HG03039 (cell line): ENCODE measurements at regions not wholly inside any gene's neighbourhood (a gene's known extent, or its start where the extent isn't known, plus 50 kb on each side); places are given as distances from the start of the nearest gene placed in this dataset.

Source experiments
- ATAC-seq: cut with Tn5 transposase; IDR thresholded peaks from one replicate; pipeline ENCODE4 v1.9.1; 2021; ENCODE audit warnings: mild to moderate bottlenecking, moderate library complexity; ENCODE audit not compliant: unreplicated experiment

- ATAC-seq, result no peak
Measured at GRCh38 chr14:38777401-38777800, 325.6 kb downstream of the SEC23A start.

DNA sequence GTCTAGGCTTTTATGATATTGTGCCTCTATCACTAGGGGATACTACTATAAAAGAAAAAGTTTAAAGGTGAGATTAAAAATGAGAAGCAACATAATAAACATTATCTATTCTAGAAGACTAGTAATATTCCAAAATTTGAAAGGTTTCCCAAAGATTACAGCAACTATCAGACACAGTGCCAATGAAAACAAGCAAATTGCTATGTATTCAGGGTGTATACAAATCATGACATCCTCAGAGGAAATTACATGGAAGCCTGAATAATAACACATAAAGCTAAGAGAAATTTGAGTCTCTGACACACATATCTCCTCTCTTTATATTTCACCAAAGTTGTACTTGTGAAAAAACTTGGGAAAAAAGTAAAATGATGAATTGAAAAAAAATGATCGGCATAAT, 327.0 kb downstream of the SEC23A start:
- no peak for ATAC-seq

DNA sequence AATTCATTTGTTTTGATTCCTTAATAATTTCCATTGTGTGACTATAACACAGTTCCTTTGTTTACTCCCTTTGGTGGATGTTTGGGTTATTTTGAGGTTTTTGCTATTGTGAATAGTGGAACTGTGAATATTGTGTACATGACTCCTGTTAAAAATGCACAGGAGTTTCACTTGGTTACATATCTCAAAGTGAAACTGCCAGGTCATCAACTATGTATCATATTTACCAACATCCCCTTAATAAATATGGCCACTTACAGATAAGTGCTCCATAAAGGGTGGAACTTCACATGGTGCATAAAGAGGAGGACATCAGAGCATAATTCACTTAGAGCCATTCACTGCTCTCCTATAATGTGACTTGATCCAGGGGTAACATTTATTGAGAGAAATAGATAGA, 328.9 kb downstream of the SEC23A start:
- ATAC-seq, result no peak

DNA sequence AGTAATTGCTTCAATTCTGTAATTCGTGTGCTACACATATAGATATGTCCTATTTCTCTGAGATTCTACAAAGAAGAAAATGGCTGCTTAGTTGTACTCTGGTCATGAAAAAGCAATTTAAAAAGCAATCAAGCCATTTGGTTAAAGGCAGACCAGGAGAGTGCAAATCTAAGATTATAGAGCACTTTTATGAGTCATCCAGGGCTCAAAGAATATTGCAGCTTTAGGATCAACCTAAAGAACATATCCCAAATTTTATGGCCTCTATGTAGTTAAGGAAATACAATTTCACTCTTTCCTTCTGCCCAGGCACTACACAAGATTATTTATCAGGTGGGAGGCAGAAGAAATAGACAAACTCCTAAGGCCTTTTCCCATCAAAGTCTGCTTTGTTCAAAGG, 332.8 kb downstream of the SEC23A start:
- ATAC-seq, result no peak

DNA sequence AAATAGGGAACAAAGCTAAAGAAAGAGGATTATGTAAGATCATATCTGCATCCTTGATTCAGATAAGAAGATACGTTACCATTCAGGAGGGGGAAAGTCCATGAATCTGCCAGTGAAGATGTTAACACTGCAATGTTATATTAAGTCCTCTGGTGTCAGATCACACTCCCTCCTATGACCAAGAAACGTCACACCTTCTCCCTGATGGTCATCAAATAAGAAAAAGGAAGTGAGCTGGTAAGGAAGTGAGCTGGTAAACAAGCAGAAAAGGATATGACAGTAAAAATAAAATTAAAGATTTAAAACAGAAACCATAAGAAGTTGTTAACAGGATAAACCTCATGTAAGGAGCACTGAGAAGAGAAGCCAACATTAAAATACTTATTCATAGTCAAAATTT, 340.2 kb downstream of the SEC23A start:
- ATAC-seq, result no peak

DNA sequence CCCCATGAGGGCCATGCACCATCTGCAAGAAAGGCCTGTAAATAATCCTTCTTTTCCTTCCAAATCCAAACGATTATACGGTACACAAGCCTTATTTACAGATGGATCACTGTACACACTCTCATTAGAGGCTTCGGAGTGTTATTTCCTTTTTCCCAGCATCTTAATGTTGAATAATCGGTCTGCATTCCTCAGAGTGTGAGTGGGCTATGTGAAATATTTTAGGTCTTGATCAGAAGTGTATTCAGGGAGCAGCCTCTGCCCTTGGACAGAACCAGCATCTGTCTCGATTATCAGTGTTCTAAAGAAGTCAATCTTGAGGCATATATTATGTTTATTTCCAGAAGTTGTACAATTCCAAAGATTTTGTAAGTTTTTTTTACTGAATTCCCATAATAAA, 340.6 kb downstream of the SEC23A start:
- no peak for ATAC-seq

- no peak for ATAC-seq
Measured at GRCh38 chr14:38761033-38761432, 342.0 kb downstream of the SEC23A start.

DNA sequence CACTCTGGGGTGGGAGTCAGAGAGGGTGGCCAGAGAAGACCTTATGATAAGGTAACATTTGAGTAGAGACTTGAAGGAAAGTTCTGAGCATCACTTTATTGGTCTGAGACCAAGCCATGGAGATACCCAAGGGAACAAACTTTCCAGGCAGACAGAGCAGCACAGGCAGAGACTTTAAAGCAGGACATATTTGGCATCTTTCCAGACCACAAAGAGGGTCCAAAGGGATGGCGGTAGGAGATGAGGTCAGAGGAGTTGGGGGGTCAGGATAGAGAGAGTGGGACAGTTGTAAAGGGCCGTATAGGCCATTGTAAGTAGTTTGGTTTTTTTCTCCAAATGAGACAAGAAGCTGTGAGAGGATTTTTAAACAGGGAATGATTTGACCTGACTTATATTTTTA, 344.4 kb downstream of the SEC23A start:
- ATAC-seq, result no peak

GRCh38 chr14:38755036-38755435, 348.0 kb downstream of the SEC23A start:
- no peak for ATAC-seq

DNA sequence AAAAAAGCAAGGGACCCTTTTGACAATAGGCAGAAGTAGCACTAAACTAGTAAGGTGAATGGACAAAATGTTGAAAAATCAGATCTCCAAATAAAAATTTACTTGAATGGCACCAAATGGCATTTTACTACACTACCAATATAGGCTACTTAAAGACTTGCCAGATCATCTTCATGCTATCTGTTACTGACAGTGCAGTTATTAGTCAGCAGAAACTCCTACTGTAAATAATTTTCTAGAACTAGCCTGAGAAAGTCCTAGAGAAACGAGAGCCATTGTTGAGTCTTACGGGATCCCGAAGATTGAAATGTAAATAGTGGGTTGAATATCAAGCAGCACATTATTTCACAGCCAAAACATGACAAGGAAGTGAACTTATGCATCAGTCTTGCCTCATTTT, 350.3 kb downstream of the SEC23A start:
- ATAC-seq, result no peak

DNA sequence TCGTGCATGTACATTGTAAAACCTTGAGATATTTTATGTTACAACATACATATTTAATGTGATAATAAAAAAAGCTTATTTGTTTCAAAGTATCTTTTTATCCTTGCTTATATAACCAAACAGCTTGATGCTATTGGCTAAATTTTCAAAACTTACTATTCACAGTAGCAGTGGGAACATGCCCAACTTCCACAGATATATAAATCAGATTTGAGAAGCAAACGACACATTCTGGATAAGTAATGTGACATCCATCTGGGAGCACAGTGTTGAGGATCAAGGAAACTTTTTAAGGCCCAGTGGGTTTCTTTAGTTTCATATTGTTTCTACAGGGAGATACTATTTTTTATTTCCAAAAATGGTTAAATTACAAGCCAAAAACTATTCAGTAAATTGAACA, 350.7 kb downstream of the SEC23A start:
- no peak for ATAC-seq

DNA sequence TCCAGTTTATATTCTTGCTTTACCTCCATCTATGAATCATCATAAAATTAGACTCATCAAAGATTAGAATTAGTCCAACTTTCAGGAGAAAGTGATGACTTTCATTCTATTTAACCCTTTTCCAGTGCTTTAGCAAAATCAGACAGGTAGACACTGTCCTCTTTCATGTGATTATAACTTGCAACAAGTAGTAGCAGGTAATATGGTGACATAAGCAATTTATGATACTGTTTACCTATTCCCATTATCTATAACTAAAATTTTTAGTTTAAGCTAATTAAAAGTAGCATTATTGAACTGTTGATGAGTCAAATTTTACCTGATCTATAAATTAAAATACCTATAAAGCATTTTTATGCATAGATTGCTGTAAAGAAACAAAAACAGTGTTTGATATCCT, 351.6 kb downstream of the SEC23A start:
- ATAC-seq, result no peak

GRCh38 chr14:38749936-38750335, 353.1 kb downstream of the SEC23A start:
- no peak for ATAC-seq

GRCh38 chr14:38745861-38746260, 357.2 kb downstream of the SEC23A start:
- ATAC-seq, result no peak

GRCh38 chr14:38743966-38744584, 359.0 kb downstream of the SEC23A start:
- ATAC-seq, result no peak

GRCh38 chr14:38737686-38738407, 365.2 kb downstream of the SEC23A start:
- ATAC-seq, result no peak

- no peak for ATAC-seq
Measured at GRCh38 chr14:38735005-38735404, 368.0 kb downstream of the SEC23A start.

DNA sequence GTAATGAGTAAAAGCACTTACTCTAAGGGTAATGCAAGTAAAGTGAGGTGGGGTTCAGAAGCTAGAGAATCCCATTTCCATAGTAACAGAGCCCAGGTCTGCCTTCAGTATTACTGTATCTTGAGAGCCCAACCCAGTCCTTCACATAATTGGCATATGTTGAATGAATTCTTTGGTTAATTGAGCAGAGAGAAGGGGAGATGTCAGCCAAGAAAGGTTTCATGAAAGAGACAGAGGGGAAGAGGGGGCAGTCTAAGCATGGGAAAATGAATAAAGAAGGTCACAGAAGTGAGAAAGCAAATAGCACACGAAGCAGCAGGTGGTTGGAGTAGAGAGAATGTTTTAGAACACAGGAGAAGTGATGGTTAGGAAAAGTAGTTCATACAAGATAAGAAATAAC, 371.1 kb downstream of the SEC23A start:
- no peak for ATAC-seq

DNA sequence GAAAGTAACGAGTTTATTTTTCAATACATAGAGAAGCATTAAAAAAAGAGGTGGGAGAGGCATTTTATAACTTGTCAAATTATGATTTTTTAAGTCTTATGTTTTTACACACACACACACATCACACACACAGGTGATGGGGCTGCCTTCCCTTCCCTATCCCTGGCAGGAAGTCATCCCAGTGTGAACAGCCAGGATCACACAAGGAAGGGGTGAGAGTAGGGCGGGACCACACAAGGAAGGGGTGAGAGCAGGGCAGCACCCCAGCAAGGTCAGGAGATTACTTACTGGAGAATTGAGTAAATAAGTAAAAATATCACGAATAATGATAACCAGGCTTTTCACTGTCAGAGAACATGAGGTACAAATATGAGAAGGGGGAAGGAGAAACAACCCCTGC, 372.6 kb downstream of the SEC23A start:
- ATAC-seq, result no peak

- ATAC-seq, result no peak
Measured at GRCh38 chr14:38727731-38728130, 375.3 kb downstream of the SEC23A start.

DNA sequence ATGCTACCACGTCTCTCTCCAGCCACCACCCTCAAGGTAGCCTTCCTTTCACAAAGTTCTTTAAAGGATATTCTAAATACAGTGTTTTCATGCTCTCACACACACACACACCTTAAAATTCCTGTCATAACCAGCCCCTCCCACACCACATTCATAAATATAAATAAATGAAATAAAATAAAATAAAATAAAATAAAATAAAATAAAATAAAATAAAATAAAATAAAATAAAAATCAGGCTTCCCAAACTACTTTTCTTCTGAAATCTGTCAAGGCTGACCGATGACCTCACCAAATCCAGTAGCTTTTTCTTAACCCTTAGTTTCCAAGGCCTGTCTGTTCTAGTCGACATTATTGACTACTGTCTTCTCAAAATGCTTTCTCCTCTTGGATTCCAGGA, 378.4 kb downstream of the SEC23A start:
- no peak for ATAC-seq

DNA sequence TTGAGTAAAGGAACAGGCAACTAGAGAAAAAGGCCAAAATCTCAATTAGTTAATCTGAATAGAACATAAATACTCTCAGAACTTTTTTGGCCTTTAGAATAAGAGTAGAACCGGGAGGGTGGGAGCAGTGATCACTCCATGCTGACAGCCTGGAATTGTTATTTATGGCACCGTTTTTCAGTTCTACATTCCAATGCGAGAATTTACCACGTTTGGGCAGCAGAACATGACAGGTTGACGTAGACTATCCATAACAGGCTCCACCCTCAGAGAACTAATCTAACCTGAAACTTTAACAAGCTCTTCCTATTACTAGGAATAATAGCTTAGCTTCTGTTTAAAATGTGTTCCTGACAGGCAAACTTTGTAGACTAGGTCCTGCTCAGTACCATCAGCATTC, 379.1 kb downstream of the SEC23A start:
- no peak for ATAC-seq

DNA sequence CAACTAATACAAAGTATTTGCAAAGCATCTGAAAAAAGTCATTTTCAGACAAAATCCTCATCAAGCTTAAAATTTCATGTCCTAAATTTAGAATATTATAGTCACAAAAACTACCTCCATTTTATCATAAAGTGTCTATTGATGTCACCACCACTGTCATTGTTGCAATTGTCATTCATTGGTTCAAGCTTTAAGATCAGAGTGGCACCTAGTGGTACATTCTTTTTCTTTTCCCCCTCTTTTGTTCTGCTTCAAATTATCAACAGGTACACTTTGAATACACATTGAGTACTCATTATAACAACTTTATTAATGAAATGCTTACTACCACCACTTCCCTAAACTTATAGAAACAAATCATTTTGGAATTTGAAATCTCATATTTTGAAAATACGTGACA, 379.8 kb downstream of the SEC23A start:
- ATAC-seq, result no peak
